HG02870 (cell line): ENCODE measurements at regions not wholly inside any gene's neighbourhood (a gene's known extent, or its start where the extent isn't known, plus 50 kb on each side); places are given as distances from the start of the nearest gene placed in this dataset.

Experiments used
- ATAC-seq: cut with Tn5 transposase; IDR thresholded peaks from one replicate; pipeline ENCODE4 v1.9.1; 2021; ENCODE audit warnings: mild to moderate bottlenecking, moderate library complexity; ENCODE audit not compliant: unreplicated experiment

GRCh38 chr18:46320297-46320696 is 216.1 kb downstream of the HAUS1 start:
- ATAC-seq: no peak

- no peak for ATAC-seq
Measured at GRCh38 chr18:46320928-46321711, 216.9 kb downstream of the HAUS1 start.

- no peak for ATAC-seq
Measured at GRCh38 chr18:46321955-46322354, 217.8 kb downstream of the HAUS1 start.

- ATAC-seq: no peak
Measured at GRCh38 chr18:46322411-46322891, 218.3 kb downstream of the HAUS1 start.

GRCh38 chr18:46322941-46323340 is 218.8 kb downstream of the HAUS1 start:
- no peak for ATAC-seq

GRCh38 chr18:46324087-46324955 is 220.1 kb downstream of the HAUS1 start:
- no peak for ATAC-seq

- no peak for ATAC-seq
Measured at GRCh38 chr18:46325895-46326294, 221.7 kb downstream of the HAUS1 start.

GRCh38 chr18:46329736-46330246 is 225.6 kb downstream of the HAUS1 start:
- ATAC-seq: no peak

- no peak for ATAC-seq
Measured at GRCh38 chr18:46331316-46331715, 227.1 kb downstream of the HAUS1 start.

GRCh38 chr18:46332286-46332801 is 228.2 kb downstream of the HAUS1 start:
- no peak for ATAC-seq

GRCh38 chr18:46332921-46333341 is 228.7 kb downstream of the HAUS1 start:
- no peak for ATAC-seq

- no peak for ATAC-seq
Measured at GRCh38 chr18:46333431-46334135, 229.4 kb downstream of the HAUS1 start.

GRCh38 chr18:46334868-46335281 is 230.7 kb downstream of the HAUS1 start:
- ATAC-seq: no peak

GRCh38 chr18:46335534-46336101 is 231.4 kb downstream of the HAUS1 start:
- no peak for ATAC-seq

GRCh38 chr18:46336278-46337111 is 232.3 kb downstream of the HAUS1 start:
- ATAC-seq: no peak

GRCh38 chr18:46337271-46337670 is 233.1 kb downstream of the HAUS1 start:
- no peak for ATAC-seq

GRCh38 chr18:46338205-46338604 is 234.0 kb downstream of the HAUS1 start:
- no peak for ATAC-seq

- ATAC-seq: no peak
Measured at GRCh38 chr18:46338766-46339165, 234.6 kb downstream of the HAUS1 start.

GRCh38 chr18:46340716-46341115 is 236.5 kb downstream of the HAUS1 start:
- no peak for ATAC-seq
